AG08396 (cell line): ENCODE measurements at regions not wholly inside any gene's neighbourhood (a gene's known extent, or its start where the extent isn't known, plus 50 kb on each side); places are given as distances from the start of the nearest gene placed in this dataset.

Experiments
- DNase-seq: peaks from one replicate; pipeline ENCODE4 v3.0.0; 2012; ENCODE audit warnings: low spot score, mixed read lengths

- DNase-seq = no peak
Observed at GRCh38 chr10:78543031-78543748, 509.5 kb downstream of the RPS24 start.

- peak; percentile 86 for DNase-seq
Observed at GRCh38 chr10:78543749-78544362, 510.2 kb downstream of the RPS24 start.

- no peak for DNase-seq
Observed at GRCh38 chr10:78544423-78545090, 510.9 kb downstream of the RPS24 start.

GRCh38 chr10:78545756-78546155 is 512.1 kb downstream of the RPS24 start:
- DNase-seq = no peak

GRCh38 chr10:78547397-78547796 is 513.7 kb downstream of the RPS24 start:
- no peak for DNase-seq

GRCh38 chr10:78547905-78548304 is 514.2 kb downstream of the RPS24 start:
- DNase-seq = no peak

- DNase-seq = no peak
Observed at GRCh38 chr10:78548369-78548768, 514.7 kb downstream of the RPS24 start.

- no peak for DNase-seq
Observed at GRCh38 chr10:78549140-78549935, 515.7 kb downstream of the RPS24 start.

- DNase-seq = no peak
Observed at GRCh38 chr10:78550090-78550489, 516.4 kb downstream of the RPS24 start.

GRCh38 chr10:78550716-78551115 is 517.1 kb downstream of the RPS24 start:
- no peak for DNase-seq

GRCh38 chr10:78551184-78552005 is 517.4 kb upstream of the ZMIZ1 start:
- no peak for DNase-seq

- peak; percentile 40 for DNase-seq
Observed at GRCh38 chr10:78552261-78552811, 516.4 kb upstream of the ZMIZ1 start.

- DNase-seq = no peak
Observed at GRCh38 chr10:78553792-78554191, 515.0 kb upstream of the ZMIZ1 start.

- DNase-seq = no peak
Observed at GRCh38 chr10:78555128-78555527, 513.6 kb upstream of the ZMIZ1 start.

GRCh38 chr10:78556705-78557432 is 511.9 kb upstream of the ZMIZ1 start:
- no peak for DNase-seq

GRCh38 chr10:78557433-78557925 is 511.3 kb upstream of the ZMIZ1 start:
- no peak for DNase-seq

- no peak for DNase-seq
Observed at GRCh38 chr10:78559661-78560340, 509.0 kb upstream of the ZMIZ1 start.

- no peak for DNase-seq
Observed at GRCh38 chr10:78560341-78560688, 508.5 kb upstream of the ZMIZ1 start.

- DNase-seq = no peak
Observed at GRCh38 chr10:78563314-78563713, 505.5 kb upstream of the ZMIZ1 start.

- no peak for DNase-seq
Observed at GRCh38 chr10:78565841-78566240, 502.9 kb upstream of the ZMIZ1 start.
